ENCODE measurements at regions not wholly inside any gene's neighbourhood (a gene's known extent, or its start where the extent isn't known, plus 50 kb on each side); places are given as distances from the start of the nearest gene placed in this dataset.

DNA sequence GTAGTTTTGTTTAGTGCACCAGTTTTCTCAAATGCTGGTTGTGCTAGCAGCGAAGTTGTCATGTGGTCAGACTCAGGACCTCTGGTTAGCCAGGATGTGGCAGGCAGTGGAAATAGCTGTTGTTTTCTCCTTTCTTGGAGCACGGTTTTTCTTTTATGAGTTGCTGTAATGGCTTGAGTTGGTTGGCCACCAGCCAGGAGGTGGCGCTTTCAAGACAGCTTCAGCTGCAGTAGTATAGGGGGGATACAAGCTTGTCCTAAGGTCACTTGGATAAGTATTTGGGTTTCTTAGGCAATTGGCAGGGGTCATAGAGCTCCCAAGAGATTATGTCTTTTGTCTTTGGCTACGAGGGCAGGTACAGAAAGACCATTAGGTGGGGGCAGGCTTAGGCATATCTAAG, 274.2 kb upstream of the TARS1 start:
- Histone ChIP-seq H3K4me3 (ENCODE audit: low read length in 2 of 2) (no peak overlapping the region), H3K9me3 (ENCODE audit: control insufficient read depth, low read length) (no peaks in the 10 kb centered on the region), H3K27ac (ENCODE audit: low read depth in 1 of 2, low read length in 2 of 2) (no peak overlapping the region), H3K27me3 (ENCODE audit: control insufficient read depth in 1 of 2, insufficient read depth in 2 of 2, low read length in 1 of 2) (no peaks in the 10 kb centered on the region), H3K36me3 (ENCODE audit: control insufficient read depth in 1 of 2, insufficient read depth in 2 of 2, low read length in 1 of 2) (no peaks in the 10 kb centered on the region), H3K4me1 (ENCODE audit: control insufficient read depth in 1 of 2, insufficient read depth in 2 of 2, low read length in 2 of 2) (no peaks in the 10 kb centered on the region)
- DNase-seq (no peak), ATAC-seq (ENCODE audit: low FRiP score) (no peak)
- intact Hi-C loops (cut with DNase I) = no loop called here
- WGBS, 2 donors = 75 to 83% methylated on average over 4 of the region's 4 CpGs

DNA sequence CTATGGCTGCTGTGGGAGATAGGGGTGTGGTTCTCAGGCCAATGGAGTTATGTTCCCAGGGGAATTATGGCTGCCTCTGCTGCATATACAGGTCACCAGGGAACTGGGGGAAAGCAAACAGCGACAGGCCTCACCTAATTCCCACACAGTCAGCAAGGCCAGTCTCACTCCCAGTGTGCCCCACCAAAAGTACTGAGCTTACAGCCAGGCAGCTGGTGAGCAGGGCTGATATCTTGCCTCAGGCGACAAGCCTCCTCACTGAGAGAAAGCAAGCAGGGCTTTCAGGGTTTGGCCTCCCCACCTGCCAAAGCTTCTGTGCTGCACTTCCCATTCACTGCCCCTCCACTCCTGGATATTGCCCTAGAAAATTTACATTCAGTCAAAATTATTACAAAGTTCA, 273.8 kb upstream of the TARS1 start:
- 54 to 57% methylated on average over 2 of the region's 2 CpGs for WGBS, 2 donors

DNA sequence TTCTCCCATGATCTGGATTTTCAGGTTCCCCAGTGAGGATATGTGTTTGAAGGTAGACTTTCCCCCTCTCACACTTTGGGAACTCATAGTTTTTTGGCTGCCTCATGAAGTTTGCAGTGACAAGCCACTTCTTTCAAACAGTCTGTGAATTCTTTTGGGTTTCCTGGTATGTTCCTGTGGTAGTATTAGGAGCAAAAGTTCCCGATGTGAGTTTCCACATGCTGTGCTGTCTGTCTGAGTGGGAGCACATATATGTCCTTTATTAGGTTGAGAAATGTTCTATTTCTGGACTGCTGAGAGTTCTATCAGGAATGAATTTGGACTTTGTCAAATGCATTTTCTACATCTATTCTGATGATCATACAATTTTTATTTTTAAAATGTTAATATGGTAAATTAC, 273.2 kb upstream of the TARS1 start:
- Histone ChIP-seq H3K27ac (ENCODE audit: low read depth in 1 of 2, low read length in 2 of 2) (no peak overlapping the region), H3K36me3 (ENCODE audit: control insufficient read depth in 1 of 2, insufficient read depth in 2 of 2, low read length in 1 of 2) (no peaks in the 10 kb centered on the region), H3K4me1 (ENCODE audit: control insufficient read depth in 1 of 2, insufficient read depth in 2 of 2, low read length in 2 of 2) (no peaks in the 10 kb centered on the region), H3K4me3 (ENCODE audit: low read length in 2 of 2) (no peak overlapping the region), H3K27me3 (ENCODE audit: control insufficient read depth in 1 of 2, insufficient read depth in 2 of 2, low read length in 1 of 2) (no peaks in the 10 kb centered on the region), H3K9me3 (ENCODE audit: control insufficient read depth, low read length) (no peaks in the 10 kb centered on the region)
- intact Hi-C loops (cut with DNase I) = no loop called here
- ATAC-seq (ENCODE audit: low FRiP score) (no peak), DNase-seq (no peak)
- 13 to 32% methylated on average over 1 of the region's 1 CpG for WGBS, 2 donors

More for the DNA sequence above, 273.8 kb upstream of the TARS1 start:
- H3K4me1 ChIP-seq (ENCODE audit: control insufficient read depth in 1 of 2, insufficient read depth in 2 of 2, low read length in 2 of 2) = no peaks in the 10 kb centered on the region
- no peaks in the 10 kb centered on the region for H3K9me3 ChIP-seq (ENCODE audit: control insufficient read depth, low read length)
- H3K36me3 ChIP-seq (ENCODE audit: control insufficient read depth in 1 of 2, insufficient read depth in 2 of 2, low read length in 1 of 2) = no peaks in the 10 kb centered on the region
- ATAC-seq (ENCODE audit: low FRiP score) (no peak), DNase-seq (no peak)
- no peaks in the 10 kb centered on the region for H3K27me3 ChIP-seq (ENCODE audit: control insufficient read depth in 1 of 2, insufficient read depth in 2 of 2, low read length in 1 of 2)
- intact Hi-C loops (cut with DNase I) = no loop called here
- no peak overlapping the region for H3K4me3 ChIP-seq (ENCODE audit: low read length in 2 of 2)
- no peak overlapping the region for H3K27ac ChIP-seq (ENCODE audit: low read depth in 1 of 2, low read length in 2 of 2)

DNA sequence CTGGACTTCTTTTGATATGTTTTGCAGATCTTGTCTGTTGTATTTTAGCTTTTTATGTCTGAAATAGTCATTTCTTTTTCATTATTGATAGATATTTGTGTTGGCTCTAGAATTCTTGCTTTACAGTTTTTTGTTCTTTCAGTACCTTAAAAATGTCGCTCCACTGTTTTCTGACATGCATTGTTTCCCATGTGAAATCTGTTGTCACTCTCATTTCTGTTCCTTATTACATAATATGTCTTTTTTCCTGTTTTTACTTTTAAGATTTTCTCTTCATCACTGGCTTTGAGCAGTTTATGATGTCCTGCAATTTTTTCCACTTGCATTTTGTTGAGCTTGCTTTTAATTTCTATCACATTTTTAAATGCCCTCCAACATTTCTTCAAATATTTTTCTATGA, 270.4 kb upstream of the TARS1 start:
- H3K36me3 ChIP-seq (ENCODE audit: control insufficient read depth in 1 of 2, insufficient read depth in 2 of 2, low read length in 1 of 2) = no peaks in the 10 kb centered on the region
- H3K4me1 ChIP-seq (ENCODE audit: control insufficient read depth in 1 of 2, insufficient read depth in 2 of 2, low read length in 2 of 2) = no peaks in the 10 kb centered on the region
- no peaks in the 10 kb centered on the region for H3K9me3 ChIP-seq (ENCODE audit: control insufficient read depth, low read length)
- no peaks in the 10 kb centered on the region for H3K27me3 ChIP-seq (ENCODE audit: control insufficient read depth in 1 of 2, insufficient read depth in 2 of 2, low read length in 1 of 2)
- no peak overlapping the region for H3K27ac ChIP-seq (ENCODE audit: low read depth in 1 of 2, low read length in 2 of 2)
- 91 to 94% methylated on average over 1 of the region's 1 CpG for WGBS, 2 donors
- H3K4me3 ChIP-seq (ENCODE audit: low read length in 2 of 2) = no peak overlapping the region
- no peak for DNase-seq
- ATAC-seq (ENCODE audit: low FRiP score) = no peak
- intact Hi-C loops (cut with DNase I) = no loop called here

DNA sequence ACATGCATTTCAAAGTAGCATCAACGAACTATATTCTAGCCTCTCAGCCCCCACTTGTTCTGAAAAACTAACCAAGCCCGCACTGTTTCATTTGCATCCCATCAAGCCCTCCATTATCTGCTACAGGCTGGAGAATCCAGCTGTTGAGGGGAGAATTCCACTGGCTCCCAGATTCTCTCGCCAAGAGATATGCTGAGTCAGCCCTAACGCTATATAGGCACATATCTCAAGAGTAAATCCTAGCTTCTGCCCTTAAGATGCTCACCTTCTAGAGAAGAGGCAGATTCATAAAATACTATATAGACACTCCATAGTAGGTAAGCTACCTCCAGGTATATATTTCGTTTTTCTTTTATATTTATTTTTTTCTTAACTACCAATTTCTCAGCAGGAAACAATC, 266.4 kb upstream of the TARS1 start:
- 90 to 91% methylated on average over 5 of the region's 5 CpGs for WGBS, 2 donors
- intact Hi-C loops (cut with DNase I) = no loop called here

DNA sequence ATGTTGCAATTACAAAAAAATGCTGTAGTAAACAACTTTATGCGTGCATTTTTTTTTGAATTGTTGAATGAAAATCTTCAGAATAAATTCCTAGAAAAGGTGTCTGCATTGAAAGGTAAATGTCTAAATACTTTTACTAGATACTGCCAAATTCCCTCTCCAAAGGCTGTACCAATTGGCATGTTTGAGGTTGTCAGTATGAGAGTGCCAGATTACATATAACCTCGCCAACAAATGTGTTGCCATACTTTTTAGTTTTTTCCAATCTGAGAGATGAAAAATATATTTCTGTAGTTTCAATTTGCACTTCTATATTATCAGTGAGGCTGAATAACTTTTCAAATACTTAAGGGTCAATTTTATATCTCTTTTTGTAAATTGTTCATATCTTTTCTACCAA, 261.5 kb upstream of the TARS1 start:
- Histone ChIP-seq H3K4me1 (ENCODE audit: control insufficient read depth in 1 of 2, insufficient read depth in 2 of 2, low read length in 2 of 2) (no peaks in the 10 kb centered on the region), H3K27ac (ENCODE audit: low read depth in 1 of 2, low read length in 2 of 2) (no peak overlapping the region), H3K4me3 (ENCODE audit: low read length in 2 of 2) (no peak overlapping the region), H3K36me3 (ENCODE audit: control insufficient read depth in 1 of 2, insufficient read depth in 2 of 2, low read length in 1 of 2) (no peaks in the 10 kb centered on the region), H3K27me3 (ENCODE audit: control insufficient read depth in 1 of 2, insufficient read depth in 2 of 2, low read length in 1 of 2) (no peaks in the 10 kb centered on the region), H3K9me3 (ENCODE audit: control insufficient read depth, low read length) (no peaks in the 10 kb centered on the region)
- no peak for ATAC-seq (ENCODE audit: low FRiP score)
- intact Hi-C loops (cut with DNase I) = no loop called here
- no peak for DNase-seq
- WGBS, 2 donors = 83 to 84% methylated on average over 2 of the region's 2 CpGs

More for the DNA sequence above, 266.4 kb upstream of the TARS1 start:
- Histone ChIP-seq H3K4me3 (ENCODE audit: low read length in 2 of 2) (no peak overlapping the region), H3K9me3 (ENCODE audit: control insufficient read depth, low read length) (no peaks in the 10 kb centered on the region), H3K27ac (ENCODE audit: low read depth in 1 of 2, low read length in 2 of 2) (no peak overlapping the region), H3K27me3 (ENCODE audit: control insufficient read depth in 1 of 2, insufficient read depth in 2 of 2, low read length in 1 of 2) (no peaks in the 10 kb centered on the region), H3K36me3 (ENCODE audit: control insufficient read depth in 1 of 2, insufficient read depth in 2 of 2, low read length in 1 of 2) (no peaks in the 10 kb centered on the region), H3K4me1 (ENCODE audit: control insufficient read depth in 1 of 2, insufficient read depth in 2 of 2, low read length in 2 of 2) (no peaks in the 10 kb centered on the region)
- DNase-seq = no peak
- no peak for ATAC-seq (ENCODE audit: low FRiP score)

DNA sequence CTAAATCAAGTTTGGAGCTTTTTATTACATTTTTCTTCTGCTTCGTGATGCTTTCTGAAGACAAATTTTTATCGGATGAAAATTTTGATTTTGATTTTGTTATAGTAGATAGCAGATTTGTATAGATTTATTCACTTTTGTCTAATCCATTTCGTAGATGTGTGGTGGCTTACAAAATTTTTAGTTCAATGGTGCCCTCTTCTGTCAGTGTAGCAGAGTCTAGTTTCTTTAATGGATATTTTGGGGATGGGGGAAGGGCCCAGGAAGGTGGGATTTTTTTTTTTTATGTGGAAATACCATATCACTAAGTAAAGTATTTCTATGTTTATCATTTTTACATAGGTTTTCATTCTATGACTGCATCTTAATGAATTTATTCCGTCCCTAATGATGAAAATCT, 259.9 kb upstream of the TARS1 start:
- 56 to 62% methylated on average over 4 of the region's 4 CpGs for WGBS, 2 donors
- intact Hi-C loops (cut with DNase I) = loop anchor here (2.0 to 10.0 kb wide), 4 partner anchors 242 to 469 kb away; partner anchors contain the start of gene NPR3 (in 2 of the 2)
- H3K4me1 ChIP-seq (ENCODE audit: control insufficient read depth in 1 of 2, insufficient read depth in 2 of 2, low read length in 2 of 2) = no peaks in the 10 kb centered on the region
- ATAC-seq (ENCODE audit: low FRiP score) (no peak), DNase-seq (no peak)
- H3K4me3 ChIP-seq (ENCODE audit: low read length in 2 of 2) = no peak overlapping the region
- no peaks in the 10 kb centered on the region for H3K9me3 ChIP-seq (ENCODE audit: control insufficient read depth, low read length)
- H3K36me3 ChIP-seq (ENCODE audit: control insufficient read depth in 1 of 2, insufficient read depth in 2 of 2, low read length in 1 of 2) = no peaks in the 10 kb centered on the region
- no peaks in the 10 kb centered on the region for H3K27me3 ChIP-seq (ENCODE audit: control insufficient read depth in 1 of 2, insufficient read depth in 2 of 2, low read length in 1 of 2)
- no peak overlapping the region for H3K27ac ChIP-seq (ENCODE audit: low read depth in 1 of 2, low read length in 2 of 2)

DNA sequence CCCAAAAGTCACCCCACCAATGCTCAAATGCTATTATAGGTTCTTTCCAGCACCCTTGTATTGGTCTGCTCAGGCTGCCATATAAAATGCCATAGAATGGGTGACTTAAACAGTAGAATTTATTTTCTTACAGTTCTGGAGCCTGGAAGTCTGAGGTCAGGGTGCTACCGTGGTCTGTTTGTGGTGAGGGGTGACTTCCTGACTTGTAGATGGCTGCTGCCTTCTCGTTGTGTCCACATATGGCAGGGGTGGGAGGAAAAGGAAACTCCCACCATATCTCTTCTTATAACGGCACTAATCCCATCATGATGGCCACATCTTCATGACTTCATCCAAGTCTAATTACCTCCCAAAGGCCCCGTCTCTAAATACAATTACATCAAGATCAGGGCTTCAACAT, 257.8 kb upstream of the TARS1 start:
- 90% methylated on average over 4 of the region's 4 CpGs for WGBS, 2 donors
- H3K27ac ChIP-seq (ENCODE audit: low read depth in 1 of 2, low read length in 2 of 2) = no peak overlapping the region

DNA sequence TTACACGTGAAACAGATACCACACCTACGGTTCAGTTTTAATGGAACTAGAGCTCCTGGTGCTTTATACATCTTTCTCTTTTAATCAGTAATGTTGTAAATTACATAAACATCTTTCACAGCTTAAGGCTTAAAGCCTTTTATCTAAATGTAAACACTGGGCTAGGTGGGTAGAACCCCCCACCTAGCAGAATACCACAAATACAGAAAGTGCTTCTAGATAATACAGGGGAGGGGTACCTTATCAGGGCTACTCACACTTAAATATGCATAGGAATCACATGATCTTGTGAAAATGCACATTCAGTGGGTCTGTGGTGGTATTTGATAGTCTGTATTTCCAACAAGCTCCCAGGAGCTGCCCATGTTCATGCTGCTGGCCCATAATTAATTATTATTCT, 256.4 kb upstream of the TARS1 start:
- 65 to 67% methylated on average over 2 of the region's 2 CpGs for WGBS, 2 donors
- Histone ChIP-seq H3K27ac (ENCODE audit: low read depth in 1 of 2, low read length in 2 of 2) (no peak overlapping the region), H3K9me3 (ENCODE audit: control insufficient read depth, low read length) (no peaks in the 10 kb centered on the region), H3K4me3 (ENCODE audit: low read length in 2 of 2) (no peak overlapping the region), H3K36me3 (ENCODE audit: control insufficient read depth in 1 of 2, insufficient read depth in 2 of 2, low read length in 1 of 2) (no peaks in the 10 kb centered on the region), H3K27me3 (ENCODE audit: control insufficient read depth in 1 of 2, insufficient read depth in 2 of 2, low read length in 1 of 2) (no peaks in the 10 kb centered on the region), H3K4me1 (ENCODE audit: control insufficient read depth in 1 of 2, insufficient read depth in 2 of 2, low read length in 2 of 2) (no peaks in the 10 kb centered on the region)
- ATAC-seq (ENCODE audit: low FRiP score) (no peak), DNase-seq (no peak)
- intact Hi-C loops (cut with DNase I) = loop anchor here (5.0 to 10.0 kb wide), 3 partner anchors 270 to 472 kb away; partner anchors contain the start of gene NPR3 (in 2 of the 2)

More for the DNA sequence above, 257.8 kb upstream of the TARS1 start:
- Histone ChIP-seq H3K9me3 (ENCODE audit: control insufficient read depth, low read length) (no peaks in the 10 kb centered on the region), H3K36me3 (ENCODE audit: control insufficient read depth in 1 of 2, insufficient read depth in 2 of 2, low read length in 1 of 2) (no peaks in the 10 kb centered on the region), H3K27me3 (ENCODE audit: control insufficient read depth in 1 of 2, insufficient read depth in 2 of 2, low read length in 1 of 2) (no peaks in the 10 kb centered on the region), H3K4me3 (ENCODE audit: low read length in 2 of 2) (no peak overlapping the region), H3K4me1 (ENCODE audit: control insufficient read depth in 1 of 2, insufficient read depth in 2 of 2, low read length in 2 of 2) (no peaks in the 10 kb centered on the region)
- no peak for ATAC-seq (ENCODE audit: low FRiP score)
- intact Hi-C loops (cut with DNase I) = loop anchor here (5.0 to 10.0 kb wide), 3 partner anchors 268 to 471 kb away; partner anchors contain the start of gene NPR3 (in 2 of the 2)
- no peak for DNase-seq

Measured in aorta (tissue), 5 donors.